Gastrocnemius medialis (tissue), 4 donors: ENCODE measurements at regions not wholly inside any gene's neighbourhood (a gene's known extent, or its start where the extent isn't known, plus 50 kb on each side); places are given as distances from the start of the nearest gene placed in this dataset.

ENCODE experiments used
- POLR2A ChIP-seq, 2 donors: fragments of 450-650 bp; IDR thresholded peaks; one replicate each; pipeline ENCODE4 v1.6.1; 2017; ENCODE audit warnings: antibody characterized with exemption in 2 of 2, mild to moderate bottlenecking in 2 of 2, moderate library complexity in 2 of 2
- TF ChIP-seq, protein P1 (sequence below), 5 experiments: fragments of 450-650 bp in 3 of 5; fragments of 200-600 bp in 2 of 5; sonication (generic) in 2 of 5; IDR thresholded peaks in 4 of 5; conservative IDR thresholded peaks in 1 of 5; 1 replicate in 4 of 5; 2 replicates in 1 of 5; pipeline ENCODE4 v1.5.1; 2016 to 2019; ENCODE audit warnings: antibody characterized with exemption in 5 of 5, mild to moderate bottlenecking in 3 of 5, moderate library complexity in 3 of 5

DNA sequence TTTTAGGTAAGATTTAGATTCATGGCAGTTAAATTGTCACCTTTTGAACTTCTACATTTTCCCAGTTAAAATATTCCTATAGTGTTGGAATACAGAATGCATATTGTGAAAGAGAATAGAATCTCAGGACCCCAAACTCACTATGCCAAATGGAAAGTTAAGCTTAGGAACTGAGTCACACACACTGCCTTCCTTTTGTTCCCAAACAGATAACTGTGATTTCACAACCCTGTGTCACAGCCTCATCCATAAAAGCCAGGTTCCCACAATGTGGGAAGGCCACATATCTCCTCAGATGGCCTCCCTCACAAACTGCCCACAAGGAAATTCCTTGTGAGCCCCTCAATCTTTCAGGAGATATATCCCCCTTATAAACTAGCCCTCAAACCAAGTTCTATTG, 94.7 kb upstream of the HPF1 start:
- TF ChIP-seq, protein P1, sequence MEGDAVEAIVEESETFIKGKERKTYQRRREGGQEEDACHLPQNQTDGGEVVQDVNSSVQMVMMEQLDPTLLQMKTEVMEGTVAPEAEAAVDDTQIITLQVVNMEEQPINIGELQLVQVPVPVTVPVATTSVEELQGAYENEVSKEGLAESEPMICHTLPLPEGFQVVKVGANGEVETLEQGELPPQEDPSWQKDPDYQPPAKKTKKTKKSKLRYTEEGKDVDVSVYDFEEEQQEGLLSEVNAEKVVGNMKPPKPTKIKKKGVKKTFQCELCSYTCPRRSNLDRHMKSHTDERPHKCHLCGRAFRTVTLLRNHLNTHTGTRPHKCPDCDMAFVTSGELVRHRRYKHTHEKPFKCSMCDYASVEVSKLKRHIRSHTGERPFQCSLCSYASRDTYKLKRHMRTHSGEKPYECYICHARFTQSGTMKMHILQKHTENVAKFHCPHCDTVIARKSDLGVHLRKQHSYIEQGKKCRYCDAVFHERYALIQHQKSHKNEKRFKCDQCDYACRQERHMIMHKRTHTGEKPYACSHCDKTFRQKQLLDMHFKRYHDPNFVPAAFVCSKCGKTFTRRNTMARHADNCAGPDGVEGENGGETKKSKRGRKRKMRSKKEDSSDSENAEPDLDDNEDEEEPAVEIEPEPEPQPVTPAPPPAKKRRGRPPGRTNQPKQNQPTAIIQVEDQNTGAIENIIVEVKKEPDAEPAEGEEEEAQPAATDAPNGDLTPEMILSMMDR (IDR thresholded peaks at IDR 0.05 in 4 of 5, conservative IDR thresholded peaks at IDR 0.05 in 1 of 5), result no peak
- no peak for TF ChIP-seq POLR2A (IDR thresholded peaks at IDR 0.05)
